Tibial artery (tissue), 4 donors: ENCODE measurements at regions not wholly inside any gene's neighbourhood (a gene's known extent, or its start where the extent isn't known, plus 50 kb on each side); places are given as distances from the start of the nearest gene placed in this dataset.

Experiments
- DNase-seq, 2 donors: peaks; one replicate each; pipeline ENCODE4 v3.0.0-alpha.2; 2019
- H3K27ac ChIP-seq, 2 donors: fragments of 200-600 bp; sonication (generic) in 1 of 2; 1 replicate in 1 of 2; 2 replicates in 1 of 2; pipeline ENCODE4 v1.5.1; 2018 to 2019; ENCODE audit warnings: mild to moderate bottlenecking in 1 of 2
- H3K27me3 ChIP-seq, 2 donors: fragments of 200-600 bp; sonication (generic) in 1 of 2; one replicate each; pipeline versions ENCODE4 v1.5.1 to v1.6.0; 2016 to 2019
- H3K36me3 ChIP-seq, 3 donors: fragments of 200-600 bp; sonication (generic) in 2 of 3; one replicate each; pipeline ENCODE4 v1.5.1; 2016 to 2019; ENCODE audit warnings: mild to moderate bottlenecking in 2 of 3
- H3K4me1 ChIP-seq, 4 donors: fragments of 200-600 bp; sonication (generic) in 2 of 4; 1 replicate in 3 of 4; 2 replicates in 1 of 4; pipeline ENCODE4 v1.5.1; 2016 to 2019
- H3K4me3 ChIP-seq, 2 donors: fragments of 200-600 bp; sonication (generic) in 1 of 2; 1 replicate in 1 of 2; 2 replicates in 1 of 2; pipeline ENCODE4 v1.5.1; 2018 to 2019; ENCODE audit warnings: mild to moderate bottlenecking in 2 of 2
- H3K9me3 ChIP-seq, 3 donors: fragments of 200-600 bp; sonication (generic) in 1 of 3; one replicate each; pipeline ENCODE4 v1.5.1; 2016 to 2019
- CTCF ChIP-seq, 2 experiments: fragments of 200-600 bp in 1 of 2; fragments of 450-650 bp in 1 of 2; IDR thresholded peaks; one replicate each; pipeline ENCODE4 v1.5.1; 2017 to 2019; ENCODE audit warnings: antibody characterized with exemption in 2 of 2, mild to moderate bottlenecking in 1 of 2, moderate library complexity in 1 of 2
- intact Hi-C: fragments of 100-400 bp; cut with DNase I; formaldehyde crosslinking; loops from one replicate; pipeline ENCODE4 v1.15.0; 2023; ENCODE audit warnings: low total_unique reads

- Histone ChIP-seq H3K27ac (no peak overlapping the region), H3K4me1 (no peaks in the 10 kb centered on the region), H3K36me3 (no peaks in the 10 kb centered on the region), H3K27me3 (no peaks in the 10 kb centered on the region), H3K4me3 (no peak overlapping the region), H3K9me3 (no peaks in the 10 kb centered on the region)
- intact Hi-C loops: loop anchor here (5.0 kb wide), 1 partner anchor 140 kb away; no protein-coding TSS in a partner anchor
- TF ChIP-seq CTCF (IDR thresholded peaks at IDR 0.05): no peak
- no peak for DNase-seq
These were observed 271.2 kb upstream of the SMIM31 start for GRCh38 chr4:164482758-164483157.

GRCh38 chr4:164483711-164484110 is 270.2 kb upstream of the SMIM31 start:
- DNase-seq: no peak
- Histone ChIP-seq H3K27ac (no peak overlapping the region), H3K4me1 (no peaks in the 10 kb centered on the region), H3K36me3 (no peaks in the 10 kb centered on the region), H3K9me3 (no peaks in the 10 kb centered on the region), H3K4me3 (no peak overlapping the region), H3K27me3 (no peaks in the 10 kb centered on the region)
- TF ChIP-seq CTCF (IDR thresholded peaks at IDR 0.05): no peak
- intact Hi-C loops: loop anchor here (5.0 kb wide), 1 partner anchor 139 kb away; no protein-coding TSS in a partner anchor

- no peak overlapping the region for H3K27ac ChIP-seq
- H3K4me3 ChIP-seq: no peak overlapping the region
- H3K9me3 ChIP-seq: no peaks in the 10 kb centered on the region
- no peaks in the 10 kb centered on the region for H3K4me1 ChIP-seq
- H3K27me3 ChIP-seq: no peaks in the 10 kb centered on the region
- intact Hi-C loops: loop anchor here (5.0 kb wide), 1 partner anchor 138 kb away; no protein-coding TSS in a partner anchor
- no peak for TF ChIP-seq CTCF (IDR thresholded peaks at IDR 0.05)
- DNase-seq: no peak
- H3K36me3 ChIP-seq: no peaks in the 10 kb centered on the region
These were observed 269.4 kb upstream of the SMIM31 start for GRCh38 chr4:164484551-164484950.

GRCh38 chr4:164485136-164485535 is 268.8 kb upstream of the SMIM31 start:
- no peak overlapping the region for H3K4me3 ChIP-seq
- no peaks in the 10 kb centered on the region for H3K27me3 ChIP-seq
- H3K4me1 ChIP-seq: no peaks in the 10 kb centered on the region
- no peaks in the 10 kb centered on the region for H3K9me3 ChIP-seq
- intact Hi-C loops: no loop called here
- no peak for TF ChIP-seq CTCF (IDR thresholded peaks at IDR 0.05)
- no peak overlapping the region for H3K27ac ChIP-seq
- no peaks in the 10 kb centered on the region for H3K36me3 ChIP-seq
- DNase-seq: no peak

- Histone ChIP-seq H3K27me3 (no peaks in the 10 kb centered on the region), H3K4me3 (no peak overlapping the region), H3K27ac (no peak overlapping the region), H3K4me1 (no peaks in the 10 kb centered on the region), H3K9me3 (no peaks in the 10 kb centered on the region), H3K36me3 (no peaks in the 10 kb centered on the region)
- TF ChIP-seq CTCF (IDR thresholded peaks at IDR 0.05): no peak
- DNase-seq: no peak
- intact Hi-C loops: no loop called here
These were observed 265.8 kb upstream of the SMIM31 start for GRCh38 chr4:164488114-164488513.

GRCh38 chr4:164501074-164501473 is 252.9 kb upstream of the SMIM31 start:
- H3K36me3 ChIP-seq: no peaks in the 10 kb centered on the region
- no peak for TF ChIP-seq CTCF (IDR thresholded peaks at IDR 0.05)
- no peak for DNase-seq
- intact Hi-C loops: no loop called here
- no peaks in the 10 kb centered on the region for H3K9me3 ChIP-seq
- peaks cover 0 to 10% (median 0%) of the 10 kb centered on the region in 4 donors for H3K4me1 ChIP-seq
- H3K27ac ChIP-seq: no peak overlapping the region
- H3K27me3 ChIP-seq: no peaks in the 10 kb centered on the region
- no peak overlapping the region for H3K4me3 ChIP-seq
